ENCODE measurements at regions not wholly inside any gene's neighbourhood (a gene's known extent, or its start where the extent isn't known, plus 50 kb on each side); places are given as distances from the start of the nearest gene placed in this dataset.

DNA sequence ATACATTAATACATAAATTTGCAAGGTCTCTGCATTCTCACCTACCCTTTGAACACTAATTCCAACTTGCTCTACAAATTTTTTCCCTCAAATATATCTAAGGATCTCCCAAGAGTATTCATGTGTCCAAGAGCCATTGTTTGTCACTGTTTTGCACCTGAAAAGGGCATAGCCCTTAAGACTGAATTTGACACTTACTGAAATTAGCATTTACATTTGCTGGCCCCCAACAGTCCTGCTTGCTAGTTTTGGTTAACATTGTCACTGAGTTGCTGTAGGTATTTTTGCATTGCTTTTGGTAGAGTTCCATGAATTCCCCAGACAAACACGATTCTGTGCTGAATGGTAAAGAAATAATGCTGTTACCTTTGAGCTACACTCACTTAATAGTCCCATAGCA, 57.3 kb downstream of the KCNA4 start:
- no peak for DNase-seq

DNA sequence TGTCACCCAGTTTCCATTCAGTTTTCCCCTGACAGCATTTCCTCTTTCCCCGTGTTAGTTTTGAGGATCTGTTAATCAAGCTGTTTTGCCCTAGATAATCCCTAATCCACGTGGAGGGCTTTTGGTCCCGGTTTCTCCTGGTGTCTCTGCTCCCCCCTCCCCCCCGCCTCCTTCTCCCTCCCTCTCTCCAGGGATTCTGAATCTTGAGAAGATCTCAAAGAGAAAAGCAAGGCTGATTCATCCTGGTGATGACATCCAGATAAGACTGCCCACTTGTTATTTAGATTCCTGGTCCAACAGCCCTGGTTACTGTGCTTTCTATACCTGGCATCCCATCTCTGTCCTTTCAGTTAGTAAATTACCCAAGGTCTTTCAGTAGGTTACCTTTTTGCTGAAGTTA, 59.4 kb downstream of the KCNA4 start:
- no peak for DNase-seq

DNA sequence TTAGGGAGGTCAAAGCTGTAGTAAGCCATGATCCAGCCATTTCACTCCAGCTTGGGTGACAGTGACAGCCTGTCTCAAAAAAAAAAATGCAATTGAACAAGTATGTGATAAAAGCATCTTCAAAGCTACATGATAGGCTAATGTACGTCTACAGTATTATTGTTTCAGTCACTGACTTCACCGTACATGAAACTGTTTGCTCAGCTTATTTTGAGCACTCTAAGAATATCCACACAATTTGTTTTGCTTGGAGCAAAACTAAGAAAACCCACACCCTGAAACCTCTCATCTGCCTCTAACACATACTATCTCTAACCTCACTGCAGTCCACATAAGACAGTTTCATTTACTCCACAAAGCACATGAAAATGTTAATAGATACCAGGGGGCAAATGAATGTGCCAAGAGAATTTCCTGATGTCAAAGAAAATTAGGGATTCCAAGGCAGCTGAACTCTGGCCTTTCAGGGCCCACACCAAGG, 60.7 kb downstream of the KCNA4 start:
- no peak for DNase-seq

DNA sequence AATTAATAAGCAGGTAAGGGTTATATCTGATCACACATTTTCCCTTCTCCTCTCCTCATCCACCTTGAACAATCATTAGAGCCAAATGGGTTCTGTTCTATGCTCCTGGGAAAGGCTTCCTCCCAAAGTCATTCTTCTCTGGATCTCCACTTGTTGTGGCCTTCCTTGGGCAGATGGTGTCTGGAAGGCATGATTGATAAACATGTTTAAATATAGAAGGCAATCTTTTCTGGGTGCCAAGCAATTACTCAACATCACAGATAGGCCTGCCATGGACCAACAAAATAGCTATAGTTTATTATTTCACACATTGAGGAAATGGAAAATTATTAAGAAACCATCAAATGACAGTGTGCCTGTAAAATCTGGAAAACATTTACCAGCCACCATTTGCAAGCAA, 73.5 kb downstream of the KCNA4 start:
- no peak for DNase-seq

DNA sequence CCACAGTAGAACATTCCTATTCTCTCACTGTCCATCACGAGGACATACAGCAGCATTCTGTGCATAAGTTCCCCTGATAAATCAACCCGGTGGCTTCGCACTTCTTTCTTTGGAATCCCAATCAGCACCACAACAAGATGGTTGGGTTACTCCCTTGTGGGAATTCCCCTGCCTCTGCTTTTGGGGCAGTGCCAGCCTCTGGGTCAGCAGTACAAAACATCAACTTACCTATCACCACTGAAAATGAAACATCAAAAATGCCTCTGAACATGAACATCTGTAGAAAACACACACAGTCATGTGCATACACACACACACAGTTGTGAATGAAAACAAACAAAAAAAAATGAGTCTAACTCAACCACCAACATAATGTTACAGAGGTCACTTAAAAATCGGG, 79.3 kb downstream of the KCNA4 start:
- no peak for DNase-seq

DNA sequence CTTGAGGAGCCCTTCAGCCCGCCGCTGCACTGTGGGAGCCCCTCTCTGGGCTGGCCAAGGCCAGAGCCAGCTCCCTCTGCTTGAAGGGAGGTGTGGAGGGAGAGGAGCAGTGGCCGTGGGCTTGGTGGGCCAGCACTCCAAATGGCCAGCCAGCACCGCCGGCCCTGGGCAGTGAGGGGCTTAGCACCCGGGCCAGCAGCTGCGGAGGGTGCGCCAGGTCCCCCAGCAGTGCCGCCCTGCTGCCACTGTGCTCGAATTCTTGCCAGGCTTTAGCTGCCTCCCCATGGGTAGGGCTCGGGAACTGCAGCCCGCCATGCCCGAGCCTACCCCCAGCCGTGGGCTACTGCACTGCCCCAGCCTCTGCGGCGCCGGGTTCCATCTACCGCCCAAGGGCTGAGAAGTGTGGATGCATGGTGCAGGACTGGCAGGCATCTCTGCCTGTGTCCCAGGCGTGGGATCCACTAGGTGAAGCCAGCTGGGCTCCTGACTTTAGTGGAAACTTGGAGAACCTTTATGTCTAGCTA, 82.7 kb downstream of the KCNA4 start:
- no peak for DNase-seq

DNA sequence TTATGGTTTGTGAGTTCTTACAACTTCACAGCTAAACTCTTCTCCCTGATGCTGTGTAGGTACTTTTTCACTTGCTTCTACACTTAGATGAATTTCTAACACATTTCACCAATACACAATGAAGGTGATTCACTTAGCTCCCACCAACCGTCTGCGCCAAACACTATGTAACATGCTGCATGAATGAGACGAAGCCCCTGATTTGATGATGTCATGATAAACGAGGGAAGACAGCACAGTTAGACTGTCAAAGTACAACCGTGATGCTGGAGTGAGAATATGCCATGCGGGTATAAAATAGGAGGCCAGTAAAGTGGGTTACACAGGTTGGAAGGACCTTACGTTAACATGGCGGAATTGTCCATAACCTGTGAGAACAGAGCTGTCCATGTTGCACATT, 100.8 kb downstream of the KCNA4 start:
- DNase-seq: no peak

DNA sequence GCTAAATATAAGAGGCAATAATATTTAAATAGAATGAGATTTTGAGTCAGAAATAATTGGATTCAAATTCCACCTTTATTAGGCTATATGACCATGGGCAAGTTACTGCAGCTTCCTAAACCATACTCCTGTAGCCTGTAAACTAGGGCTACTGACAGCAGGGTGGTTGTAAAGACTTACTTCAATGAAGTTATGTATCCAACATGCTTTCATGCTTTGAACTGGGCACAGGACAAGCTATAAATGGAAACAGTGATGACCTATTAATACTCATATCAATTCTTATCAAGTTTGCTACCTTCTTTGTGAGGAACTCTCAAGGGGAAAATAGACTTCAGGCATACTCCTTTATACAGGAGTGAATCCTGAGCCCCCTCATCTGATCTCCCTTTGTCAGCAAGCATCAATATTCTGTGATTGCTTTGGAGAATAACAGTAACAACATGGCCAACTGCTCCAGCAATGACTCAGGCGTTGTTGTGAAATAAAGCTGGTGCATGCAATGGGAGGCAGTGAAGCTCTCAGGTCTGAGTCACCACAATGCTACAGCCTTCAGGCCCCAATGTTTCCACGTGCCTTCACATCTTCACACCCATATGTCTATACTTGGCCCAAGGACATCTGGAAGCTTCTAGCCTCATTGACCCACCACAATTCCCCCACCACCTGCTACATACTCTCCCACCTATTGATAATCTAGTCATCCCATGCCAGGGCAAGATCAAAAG, 102.5 kb downstream of the KCNA4 start:
- no peak for DNase-seq

DNA sequence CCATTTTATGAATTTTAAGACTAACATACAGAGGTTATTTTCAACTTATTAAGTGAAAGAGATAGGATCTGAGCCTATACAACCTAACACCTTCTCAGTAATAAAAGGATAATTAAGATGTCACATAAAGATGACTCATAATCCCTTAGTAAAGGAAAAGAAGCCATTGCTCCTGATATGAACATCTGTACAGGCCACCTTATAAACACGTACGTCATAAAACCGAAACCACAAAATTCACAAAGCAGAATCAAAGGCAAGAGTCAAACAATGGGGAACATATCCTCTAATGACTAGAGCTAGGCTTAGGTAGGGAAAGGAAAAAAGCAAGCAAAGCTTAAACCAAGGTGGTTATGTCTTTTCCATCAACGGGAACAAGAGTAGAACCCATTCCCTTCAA, 103.5 kb downstream of the KCNA4 start:
- no peak for DNase-seq

DNA sequence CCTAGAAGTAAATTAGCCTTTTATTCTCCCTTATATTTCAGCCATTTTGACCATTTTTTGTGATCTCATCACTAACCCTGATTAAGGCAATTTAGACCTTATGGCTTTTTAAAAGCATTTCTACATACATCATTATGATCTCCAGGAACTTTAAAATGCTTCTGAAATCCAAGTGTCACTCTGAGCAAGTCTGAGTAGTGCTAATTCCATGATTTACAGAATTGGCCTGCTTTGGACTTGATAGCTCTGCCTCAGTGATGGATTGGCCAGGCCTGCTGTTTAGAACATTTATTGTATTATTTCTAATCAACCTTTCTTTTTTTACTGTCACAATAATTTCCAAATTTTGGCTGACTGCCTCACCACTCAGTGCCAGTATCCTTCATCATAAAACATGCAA, 116.4 kb downstream of the KCNA4 start:
- DNase-seq: no peak

DNA sequence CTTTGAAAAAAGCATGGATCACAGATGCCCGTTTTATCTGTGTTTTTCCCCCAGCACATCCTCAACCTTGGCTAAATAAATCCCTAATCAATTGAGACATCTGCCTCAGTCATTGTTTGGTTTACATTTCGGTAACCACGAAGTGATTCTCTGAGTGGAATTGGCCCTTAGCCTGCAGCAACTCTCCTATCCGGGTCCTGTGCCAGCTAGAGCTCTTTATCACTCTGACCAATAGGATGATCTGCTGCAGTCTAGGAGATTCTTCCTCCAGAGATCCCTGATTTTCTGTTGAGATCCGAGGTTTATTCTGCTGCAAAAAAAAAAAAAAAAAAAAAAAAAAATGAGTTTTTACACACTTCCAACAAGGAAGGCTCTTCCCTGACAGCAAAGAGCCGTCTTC, 137.3 kb downstream of the KCNA4 start:
- no peak for DNase-seq

DNA sequence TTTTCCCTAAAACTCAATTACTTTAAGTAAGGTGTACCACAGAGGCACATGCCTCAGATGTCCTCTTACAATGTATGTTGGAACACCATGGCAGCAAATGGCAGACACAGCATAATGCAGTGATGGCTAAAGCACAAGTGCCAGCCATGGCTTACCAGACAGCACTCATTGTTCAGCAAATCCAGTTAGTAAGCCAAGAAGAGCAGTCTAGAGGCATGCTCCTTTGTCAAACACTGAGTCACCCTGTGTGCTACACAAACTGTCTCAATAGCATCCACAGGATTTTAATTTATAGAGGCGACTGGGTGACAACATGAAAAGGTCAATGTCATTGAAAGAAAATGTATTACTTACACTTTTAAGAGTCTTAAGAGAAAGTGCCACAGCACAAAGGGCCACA, 140.6 kb downstream of the KCNA4 start:
- DNase-seq: no peak

DNA sequence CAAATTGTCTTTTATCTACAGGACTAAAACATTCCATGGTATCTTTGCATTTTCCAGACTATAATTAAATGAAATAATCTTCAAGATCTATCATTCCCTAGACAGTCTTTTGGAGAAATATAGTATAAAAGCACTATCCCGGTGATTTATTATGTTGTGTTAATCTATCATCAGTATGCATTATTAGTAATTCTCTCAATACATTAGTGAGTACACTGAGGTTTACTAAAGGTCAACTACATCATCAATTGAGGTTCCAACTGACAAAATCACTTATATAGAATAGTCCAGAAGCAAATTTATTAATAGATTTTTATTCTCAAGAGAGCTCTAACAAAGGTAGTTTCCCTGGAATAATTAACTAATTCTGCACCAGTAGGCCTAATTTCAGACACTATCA, 169.6 kb downstream of the KCNA4 start:
- no peak for DNase-seq

DNA sequence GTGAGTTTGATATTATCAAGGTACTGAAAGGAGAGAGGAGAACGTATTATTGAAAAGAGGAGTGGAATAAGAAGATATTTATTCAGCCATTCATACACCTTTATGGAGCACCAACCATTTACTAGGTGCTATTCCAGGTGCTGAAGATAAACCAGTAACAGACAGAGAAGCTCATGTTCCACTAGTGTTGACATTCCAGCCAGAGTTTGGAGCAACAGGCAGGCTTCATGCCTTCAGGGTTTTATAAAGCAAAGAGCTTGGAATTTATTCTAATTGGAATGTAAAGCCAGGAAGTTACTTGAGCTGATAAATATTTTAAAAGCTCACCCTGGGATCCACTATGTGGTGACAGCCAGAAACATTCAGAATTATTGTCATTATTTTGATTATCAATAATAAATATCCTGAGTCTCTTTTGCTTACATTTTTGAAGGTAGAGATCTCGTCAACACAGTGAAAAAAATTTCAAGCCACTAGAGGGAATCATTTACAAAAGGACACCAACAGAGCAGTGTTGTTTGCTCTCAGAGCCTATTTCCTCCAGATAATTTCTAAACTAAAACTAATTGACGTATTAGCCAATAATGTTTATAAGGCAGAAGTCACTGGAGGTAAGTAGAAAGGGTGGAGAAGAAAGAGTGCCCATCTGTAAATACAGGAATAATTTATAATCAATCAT, 172.0 kb downstream of the KCNA4 start:
- DNase-seq: no peak

DNA sequence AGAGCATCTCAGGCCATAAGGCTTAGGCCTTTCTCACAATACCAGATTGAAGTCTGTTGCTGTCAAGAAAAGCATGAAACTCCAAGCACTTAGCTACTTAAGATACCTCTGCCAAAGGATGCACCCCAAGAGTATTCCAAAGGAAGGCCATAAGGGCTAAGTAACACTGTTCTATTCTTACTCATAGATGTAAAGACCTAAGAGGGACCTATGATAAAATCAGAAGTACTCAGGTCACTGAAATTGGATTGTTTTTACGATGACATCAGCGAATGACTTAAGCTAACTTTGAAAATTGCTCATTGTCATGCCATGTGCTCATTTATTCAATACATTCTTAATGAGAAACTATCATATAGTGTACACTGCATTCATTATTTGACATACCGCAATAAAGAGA, 172.8 kb downstream of the KCNA4 start:
- no peak for DNase-seq

DNA sequence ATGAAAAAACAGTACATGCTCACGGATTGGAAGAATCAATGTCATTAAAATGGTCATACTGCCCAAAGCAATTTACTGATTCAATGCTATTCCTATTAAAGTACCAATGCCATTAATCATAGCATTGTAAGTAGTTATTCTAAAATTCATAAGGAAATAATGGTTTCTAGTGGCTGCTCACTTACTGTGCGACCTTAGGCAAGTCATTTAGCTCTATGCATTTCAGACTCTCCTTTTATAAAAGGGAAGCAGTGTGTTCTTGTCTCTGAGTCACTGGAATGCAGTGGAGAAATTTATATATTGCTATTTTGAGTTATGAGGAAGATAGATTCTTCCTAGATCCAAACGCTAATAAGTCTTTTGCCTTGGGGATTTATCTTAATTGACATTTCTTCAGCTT, 174.8 kb downstream of the KCNA4 start:
- DNase-seq: no peak

DNA sequence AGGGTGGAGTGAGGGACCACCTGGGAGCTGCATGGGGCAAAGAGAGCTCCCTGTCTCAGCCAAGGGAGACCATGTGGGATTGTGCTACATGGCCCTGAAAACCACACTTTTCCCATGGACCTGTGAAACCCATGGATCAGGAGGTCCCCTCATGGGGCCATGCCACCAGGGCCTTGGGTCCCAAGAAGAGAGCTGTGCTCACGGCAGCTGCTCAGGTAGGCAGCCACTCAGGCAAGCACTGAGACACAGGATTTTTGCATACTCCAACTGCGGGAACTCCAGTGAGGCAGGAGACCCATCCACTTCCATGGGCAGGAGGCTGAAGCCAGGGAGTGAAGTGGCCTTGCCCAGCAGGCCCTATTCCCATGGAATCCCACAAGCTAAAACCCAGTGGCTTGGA, 190.0 kb downstream of the KCNA4 start:
- no peak for DNase-seq

DNA sequence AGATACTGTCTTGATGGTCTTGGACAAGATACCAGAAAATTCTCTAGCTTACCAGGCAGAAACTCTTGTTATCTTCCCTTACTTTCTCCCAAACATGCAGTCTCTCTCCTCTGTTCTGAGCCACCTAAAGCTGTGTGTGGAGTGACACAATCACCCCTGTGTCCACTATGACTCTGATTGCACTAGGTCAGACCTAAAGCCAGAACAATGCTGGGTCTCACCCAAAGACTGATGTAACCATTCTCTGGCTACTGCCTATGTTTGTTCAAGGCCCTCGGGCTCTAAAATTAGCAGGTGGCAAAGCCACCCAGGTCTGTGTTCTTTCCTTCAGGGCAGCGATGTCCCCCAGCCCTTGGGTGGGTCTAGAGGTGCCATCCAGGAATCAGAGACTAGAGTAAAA, 200.5 kb downstream of the KCNA4 start:
- DNase-seq: no peak

DNA sequence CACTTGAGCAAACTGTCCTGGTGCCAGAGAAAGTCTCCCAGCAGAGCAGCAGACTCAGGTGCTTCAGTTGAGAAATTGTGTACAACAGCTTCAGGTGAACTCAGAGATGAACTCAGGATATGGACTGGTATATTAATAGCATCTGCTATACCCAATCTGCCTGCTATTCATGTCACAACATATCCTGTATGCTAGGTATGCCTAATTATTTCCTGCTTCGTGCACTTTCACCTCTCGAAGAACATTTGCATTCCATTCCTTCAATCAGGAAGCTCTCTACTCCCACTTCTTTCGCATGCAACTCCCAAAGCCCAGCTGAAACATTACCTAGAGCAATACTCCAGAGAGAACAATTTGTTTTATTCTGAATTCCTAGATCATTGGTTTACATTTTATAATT, 207.7 kb downstream of the KCNA4 start:
- no peak for DNase-seq

DNA sequence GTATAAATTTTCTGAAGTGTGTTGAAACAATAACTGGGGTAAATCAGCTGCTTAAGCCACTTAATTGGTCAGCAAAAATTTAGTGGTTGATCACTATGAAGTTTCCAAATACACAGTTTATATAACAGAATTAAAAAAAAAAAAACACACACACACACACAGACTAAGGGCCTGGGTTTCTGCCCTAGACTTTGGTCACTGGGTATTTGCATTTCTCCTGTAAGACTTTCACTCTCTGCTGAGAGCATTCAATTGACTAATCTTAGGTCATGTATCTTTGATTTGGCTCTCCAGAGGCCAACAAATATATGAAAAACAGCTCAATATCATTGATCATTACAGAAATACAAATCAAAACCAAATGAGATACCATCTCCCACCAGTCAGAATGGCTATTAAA, 214.3 kb downstream of the KCNA4 start:
- DNase-seq: no peak

DNA sequence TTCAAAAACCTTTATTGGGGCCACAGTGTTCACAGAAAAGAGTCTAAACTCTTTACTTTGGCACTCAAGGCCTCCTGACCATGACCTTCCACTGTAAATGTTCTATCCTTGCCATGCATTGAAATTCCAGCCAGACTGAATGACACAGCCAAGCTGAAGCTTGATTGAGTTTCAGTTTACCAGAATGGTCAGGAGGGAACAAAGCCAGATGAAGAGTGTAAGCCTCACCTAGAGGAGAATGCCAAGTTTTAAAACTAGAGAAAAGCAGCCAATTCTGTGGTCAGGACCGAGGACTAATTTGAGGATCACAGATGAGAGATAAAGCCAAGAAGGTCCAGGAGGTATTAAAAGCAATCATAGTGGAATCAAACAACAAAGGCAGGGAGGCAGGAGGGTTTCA, 215.3 kb downstream of the KCNA4 start:
- no peak for DNase-seq

DNA sequence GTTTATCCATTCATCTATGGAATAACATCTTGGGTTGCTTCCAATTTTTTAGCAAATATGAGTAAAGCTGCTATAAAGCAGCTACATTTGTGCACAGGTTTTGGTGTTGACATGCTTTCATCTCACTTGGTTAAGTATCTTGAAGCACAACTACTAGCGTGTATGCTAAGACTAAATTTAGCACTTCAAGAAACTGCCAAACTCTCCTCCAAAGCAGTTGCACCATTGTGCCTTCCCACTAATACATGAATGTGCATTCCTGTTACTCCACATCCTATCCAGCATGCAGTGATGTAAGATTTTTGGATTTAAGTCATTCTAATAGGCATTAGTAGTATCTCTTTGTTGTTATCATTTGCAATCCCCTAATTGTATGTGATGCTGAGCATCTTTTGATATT, 230.7 kb downstream of the KCNA4 start:
- DNase-seq: no peak

DNA sequence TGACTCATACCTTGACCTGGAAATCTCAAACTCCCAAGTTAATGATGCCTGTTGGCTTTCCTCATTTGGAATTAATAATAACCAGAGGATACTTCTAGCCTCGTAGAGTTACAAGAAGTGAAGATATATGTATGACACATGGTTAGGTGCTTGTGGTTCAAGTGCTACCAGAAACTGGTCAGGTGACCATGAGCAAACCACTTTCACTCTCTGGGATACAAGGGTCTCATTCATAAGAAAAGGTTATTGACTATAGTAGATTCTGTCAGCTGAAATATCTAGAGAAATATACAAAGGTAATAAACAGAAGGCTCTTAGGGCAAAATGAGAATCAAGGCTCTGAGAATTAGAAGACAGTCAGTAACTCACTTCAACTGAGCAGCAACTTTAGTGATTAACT, 233.3 kb downstream of the KCNA4 start:
- DNase-seq: no peak

DNA sequence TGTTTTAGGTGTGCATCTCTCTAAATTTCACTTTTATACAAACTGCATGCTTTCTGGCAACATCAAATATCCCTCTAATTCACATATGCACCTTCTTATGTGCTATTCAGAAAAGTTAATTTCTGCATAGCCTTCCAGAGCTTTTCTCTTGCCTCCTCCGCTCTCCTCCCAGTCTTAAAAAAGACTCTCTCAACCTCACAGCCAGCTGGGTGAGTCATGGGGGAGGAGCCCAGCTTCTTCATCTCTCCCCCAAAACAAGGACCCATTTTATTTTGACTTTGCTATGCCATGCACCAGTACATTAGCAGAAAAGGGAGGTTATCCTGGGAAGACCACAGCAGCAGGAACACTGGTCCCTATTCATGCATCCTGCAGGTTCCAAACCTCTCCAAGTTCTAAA, 234.4 kb downstream of the KCNA4 start:
- no peak for DNase-seq

DNA sequence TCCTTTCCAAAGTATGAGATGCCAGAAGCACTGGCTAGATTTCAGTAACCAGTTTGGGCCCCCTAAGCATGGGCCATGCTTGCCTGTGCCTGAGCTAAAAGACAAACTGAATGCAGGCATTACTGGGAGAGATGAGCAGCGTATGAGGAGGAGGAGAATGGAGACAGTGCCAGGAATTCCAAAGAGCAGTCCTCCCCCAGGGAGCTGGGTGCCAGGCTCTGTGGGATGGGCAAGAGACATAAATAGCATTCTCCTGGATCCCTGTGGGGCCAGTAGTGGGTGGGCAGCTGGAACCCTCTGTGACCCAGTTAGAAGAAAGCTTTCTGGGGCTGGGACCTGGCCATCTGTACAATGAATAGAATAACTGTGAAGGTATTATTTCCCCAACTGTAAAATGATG, 235.6 kb downstream of the KCNA4 start:
- no peak for DNase-seq
